Upper lobe of right lung (tissue), 1 donor: ENCODE measurements at regions not wholly inside any gene's neighbourhood (a gene's known extent, or its start where the extent isn't known, plus 50 kb on each side); places are given as distances from the start of the nearest gene placed in this dataset.

Experiments
- ATAC-seq: fragments of 200-7000 bp; cut with Tn5 transposase; one replicate; pipeline ENCODE4 v1.9.1; 2020; ENCODE audit warnings: mild to moderate bottlenecking, moderate library complexity
- DNase-seq: peaks from one replicate; pipeline ENCODE4 v3.0.0-alpha.2; 2020
- H3K27ac ChIP-seq: fragments of 200-600 bp; one replicate; pipeline ENCODE4 v1.8.0; 2022
- H3K27me3 ChIP-seq: fragments of 200-600 bp; one replicate; pipeline ENCODE4 v1.8.0; 2022; ENCODE audit warnings: mild to moderate bottlenecking
- H3K36me3 ChIP-seq: fragments of 200-600 bp; one replicate; pipeline ENCODE4 v1.8.0; 2022
- H3K4me1 ChIP-seq: fragments of 200-600 bp; one replicate; pipeline ENCODE4 v1.8.0; 2022
- H3K4me3 ChIP-seq: fragments of 200-600 bp; one replicate; pipeline ENCODE4 v1.8.0; 2022; ENCODE audit warnings: mild to moderate bottlenecking
- H3K9me3 ChIP-seq: fragments of 200-600 bp; one replicate; pipeline ENCODE4 v1.8.0; 2022
- CTCF ChIP-seq: fragments of 200-600 bp; IDR thresholded peaks from one replicate; pipeline ENCODE4 v1.8.0; 2022; ENCODE audit warnings: antibody characterized with exemption
- intact Hi-C: fragments of 100-400 bp; cut with DNase I; formaldehyde crosslinking; loops from one replicate; pipeline ENCODE4 v1.11.0; 2022
- donor health status: DM: no; HTN: yes; CAD: no; lungs with severe emphysema.

DNA sequence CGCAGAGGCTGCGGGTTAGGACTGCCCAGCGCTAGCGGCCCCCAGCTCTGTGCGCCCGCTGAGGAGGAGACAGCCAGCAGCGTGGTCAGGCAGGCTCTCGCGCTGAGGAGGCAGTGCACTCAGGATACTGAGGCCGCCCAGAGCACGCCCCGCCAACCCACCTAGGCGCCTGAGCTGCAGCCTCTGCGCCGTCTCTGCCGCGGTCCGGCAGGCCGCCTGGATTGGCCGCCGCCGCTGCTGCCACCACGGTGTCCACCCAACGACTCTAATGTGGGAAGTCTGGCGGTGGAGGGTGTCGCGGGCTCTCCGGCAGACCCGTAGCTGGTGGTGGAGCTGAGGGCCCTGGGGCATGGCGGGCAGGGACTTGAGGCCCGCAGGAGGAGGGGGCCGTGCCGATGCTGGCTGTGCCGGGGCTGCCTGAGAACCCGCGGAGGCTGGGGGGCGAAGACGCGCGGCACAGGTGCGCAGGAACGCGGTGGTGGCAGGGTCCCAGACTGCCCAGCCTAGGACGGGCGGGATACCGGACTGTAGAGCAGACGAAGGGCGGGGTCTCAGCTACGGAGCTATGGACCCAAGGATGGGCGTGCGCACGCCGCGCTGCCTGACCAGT, 69.9 kb downstream of the ASCL4 start:
- H3K4me3 ChIP-seq = peak overlapping the region; percentile 32
- H3K36me3 ChIP-seq = no peaks in the 10 kb centered on the region
- H3K9me3 ChIP-seq = no peaks in the 10 kb centered on the region
- no peak for DNase-seq
- intact Hi-C loops = no loop called here
- no peak for TF ChIP-seq CTCF
- peaks cover 60% of the 10 kb centered on the region for H3K27me3 ChIP-seq
- peaks cover 19% of the 10 kb centered on the region for H3K4me1 ChIP-seq
- H3K27ac ChIP-seq = no peak overlapping the region
- ATAC-seq = peak; percentile 55

DNA sequence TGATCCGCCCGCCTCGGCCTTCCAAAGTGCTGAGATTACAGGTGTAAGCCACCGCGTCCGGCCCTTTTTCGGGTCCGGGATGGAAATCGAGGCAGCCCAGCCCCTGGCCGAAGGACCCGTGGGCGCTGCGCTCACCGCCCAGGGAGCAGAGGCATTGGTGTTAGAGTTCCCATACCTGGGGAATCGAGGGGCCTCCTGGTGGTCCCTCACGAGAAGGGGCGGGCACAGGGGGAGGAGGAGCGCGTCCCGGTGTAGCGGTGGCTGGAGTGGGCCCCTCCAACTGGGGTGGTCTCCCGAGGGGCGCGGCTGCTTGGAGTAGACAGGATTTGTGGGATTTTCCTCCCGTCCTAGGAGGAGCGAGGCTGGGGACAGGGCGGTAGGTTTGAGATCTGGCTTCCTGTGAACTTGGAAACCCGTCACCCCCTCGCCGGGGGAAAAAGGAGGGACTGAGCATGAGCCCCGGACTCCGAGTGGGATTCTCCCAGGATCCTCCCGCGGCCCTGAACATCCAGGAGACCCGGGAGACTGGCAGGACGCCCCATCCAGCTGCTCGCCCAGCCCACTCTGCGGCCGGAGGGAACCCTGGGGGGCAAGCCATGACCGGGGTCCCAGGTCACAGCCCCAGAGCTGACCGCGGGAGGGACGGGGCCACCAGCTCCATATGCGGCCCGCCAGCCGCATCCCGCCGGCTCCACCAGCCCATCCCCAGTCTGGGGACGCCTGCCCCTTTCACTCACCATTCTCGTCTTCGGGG, 70.9 kb downstream of the ASCL4 start:
- peaks cover 19% of the 10 kb centered on the region for H3K4me1 ChIP-seq
- no peak overlapping the region for H3K4me3 ChIP-seq
- no peak overlapping the region for H3K27ac ChIP-seq
- intact Hi-C loops = no loop called here
- H3K36me3 ChIP-seq = no peaks in the 10 kb centered on the region
- ATAC-seq (no peak), DNase-seq (no peak)
- TF ChIP-seq CTCF = no peak
- H3K9me3 ChIP-seq = no peaks in the 10 kb centered on the region
- H3K27me3 ChIP-seq = peaks cover 60% of the 10 kb centered on the region

- no peak overlapping the region for H3K4me3 ChIP-seq
- intact Hi-C loops = no loop called here
- ATAC-seq = no peak
- no peak for TF ChIP-seq CTCF
- peaks cover 56% of the 10 kb centered on the region for H3K27me3 ChIP-seq
- no peaks in the 10 kb centered on the region for H3K9me3 ChIP-seq
- no peaks in the 10 kb centered on the region for H3K36me3 ChIP-seq
- H3K4me1 ChIP-seq = peaks cover 19% of the 10 kb centered on the region
- no peak for DNase-seq
- H3K27ac ChIP-seq = no peak overlapping the region
Observed at GRCh38 chr12:107845980-107846659, 71.6 kb downstream of the ASCL4 start.

DNA sequence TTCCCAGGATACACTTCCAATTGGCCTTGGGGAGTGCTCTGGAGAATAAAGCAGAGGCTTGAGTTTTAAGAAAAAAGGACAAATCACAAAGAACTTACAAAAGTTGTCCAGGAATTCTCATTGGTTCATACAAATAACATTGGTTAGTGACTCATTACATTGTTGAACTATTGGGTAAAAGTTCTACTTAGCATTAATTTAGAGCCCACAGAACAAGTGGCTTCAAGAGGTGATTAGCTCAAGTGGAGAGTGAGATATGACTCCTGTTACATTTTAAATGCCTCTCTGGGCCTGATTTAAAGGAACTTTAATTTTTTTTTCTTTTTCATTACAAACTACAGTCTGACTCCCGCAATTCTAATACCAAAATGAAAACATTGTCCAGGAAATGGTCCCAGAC, 72.9 kb downstream of the ASCL4 start:
- peaks cover 50% of the 10 kb centered on the region for H3K27me3 ChIP-seq
- H3K36me3 ChIP-seq = no peaks in the 10 kb centered on the region
- H3K4me3 ChIP-seq = no peak overlapping the region
- peaks cover 19% of the 10 kb centered on the region for H3K4me1 ChIP-seq
- TF ChIP-seq CTCF = no peak
- no peaks in the 10 kb centered on the region for H3K9me3 ChIP-seq
- DNase-seq (no peak), ATAC-seq (peak; percentile 33)
- intact Hi-C loops = no loop called here
- no peak overlapping the region for H3K27ac ChIP-seq

DNA sequence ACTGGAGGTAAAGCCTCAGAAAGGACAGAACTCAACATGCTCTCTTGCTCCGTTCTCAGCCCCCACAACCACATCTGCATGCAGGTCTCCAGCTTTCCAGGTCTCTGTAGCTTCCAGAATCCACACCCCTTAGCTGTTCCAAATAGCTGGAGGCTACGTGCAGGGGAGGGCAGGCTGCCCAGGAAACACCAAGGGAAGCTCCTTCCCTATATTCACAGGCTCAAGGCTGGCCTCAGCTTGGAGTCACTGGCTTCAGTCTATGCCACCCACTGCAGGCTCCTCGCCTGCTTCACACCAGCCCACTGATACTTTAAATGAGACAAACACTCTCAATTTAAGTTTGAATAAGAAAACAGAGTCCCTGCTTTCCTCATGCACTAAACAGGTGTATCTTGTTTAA, 73.3 kb downstream of the ASCL4 start:
- Histone ChIP-seq H3K27ac (no peak overlapping the region), H3K36me3 (no peaks in the 10 kb centered on the region), H3K9me3 (no peaks in the 10 kb centered on the region), H3K4me1 (peaks cover 19% of the 10 kb centered on the region), H3K4me3 (no peak overlapping the region), H3K27me3 (peaks cover 48% of the 10 kb centered on the region)
- no peak for TF ChIP-seq CTCF
- intact Hi-C loops = no loop called here
- peak; percentile 31 for ATAC-seq
- no peak for DNase-seq
